ENCODE measurements at regions not wholly inside any gene's neighbourhood (a gene's known extent, or its start where the extent isn't known, plus 50 kb on each side); places are given as distances from the start of the nearest gene placed in this dataset.

GRCh38 chr9:108765265-108765664 lies 90.5 kb downstream of the ACTL7B start:
- Histone ChIP-seq H3K27ac (ENCODE audit: low read depth, low read length) (no peak overlapping the region), H3K4me3 (replicated peaks in 1 of 2; ENCODE audit: low read depth in 1 of 2, low read length in 2 of 2) (no peak overlapping the region), H3K9me3 (ENCODE audit: control insufficient read depth in 1 of 2, insufficient read depth in 1 of 2, low read depth in 1 of 2, low read length in 2 of 2) (no peaks in the 10 kb centered on the region), H2AFZ (ENCODE audit: low read depth, low read length, poor library complexity, severe bottlenecking) (no peak overlapping the region), H3K4me1 (ENCODE audit: control insufficient read depth in 1 of 2, insufficient read depth in 2 of 2, low read length in 2 of 2) (no peaks in the 10 kb centered on the region), H3K36me3 (ENCODE audit: control insufficient read depth in 1 of 2, insufficient read depth in 2 of 2, low read length in 2 of 2) (no peaks in the 10 kb centered on the region), H3K9me2 (ENCODE audit: insufficient read depth) (no peaks in the 10 kb centered on the region), H3K4me2 (ENCODE audit: low read length) (no peak overlapping the region), H3K9ac (ENCODE audit: low read length) (no peak overlapping the region), H3K27me3 (ENCODE audit: insufficient read depth, low read length) (no peaks in the 10 kb centered on the region), H4K20me1 (ENCODE audit: insufficient read depth) (no peaks in the 10 kb centered on the region), H3K79me2 (ENCODE audit: insufficient read depth, low read length) (no peaks in the 10 kb centered on the region)
- BruUV-seq (replicated peaks), result no TSS peak
- TF ChIP-seq SRF (IDR thresholded peaks at IDR 0.05; ENCODE audit: low read depth), result no peak
- TF ChIP-seq MAX (IDR thresholded peaks at IDR 0.05), result no peak
- no peak for TF ChIP-seq ATF3 (IDR thresholded peaks at IDR 0.05)
- TF ChIP-seq RAD21 (IDR thresholded peaks at IDR 0.05; ENCODE audit: low read depth), result no peak
- no peak for TF ChIP-seq ZNF274 (IDR thresholded peaks at IDR 0.05; ENCODE audit: low read depth, low read length)
- no peak for TF ChIP-seq FOSL1 (IDR thresholded peaks at IDR 0.05; ENCODE audit: low read depth)
- TF ChIP-seq, protein P1, sequence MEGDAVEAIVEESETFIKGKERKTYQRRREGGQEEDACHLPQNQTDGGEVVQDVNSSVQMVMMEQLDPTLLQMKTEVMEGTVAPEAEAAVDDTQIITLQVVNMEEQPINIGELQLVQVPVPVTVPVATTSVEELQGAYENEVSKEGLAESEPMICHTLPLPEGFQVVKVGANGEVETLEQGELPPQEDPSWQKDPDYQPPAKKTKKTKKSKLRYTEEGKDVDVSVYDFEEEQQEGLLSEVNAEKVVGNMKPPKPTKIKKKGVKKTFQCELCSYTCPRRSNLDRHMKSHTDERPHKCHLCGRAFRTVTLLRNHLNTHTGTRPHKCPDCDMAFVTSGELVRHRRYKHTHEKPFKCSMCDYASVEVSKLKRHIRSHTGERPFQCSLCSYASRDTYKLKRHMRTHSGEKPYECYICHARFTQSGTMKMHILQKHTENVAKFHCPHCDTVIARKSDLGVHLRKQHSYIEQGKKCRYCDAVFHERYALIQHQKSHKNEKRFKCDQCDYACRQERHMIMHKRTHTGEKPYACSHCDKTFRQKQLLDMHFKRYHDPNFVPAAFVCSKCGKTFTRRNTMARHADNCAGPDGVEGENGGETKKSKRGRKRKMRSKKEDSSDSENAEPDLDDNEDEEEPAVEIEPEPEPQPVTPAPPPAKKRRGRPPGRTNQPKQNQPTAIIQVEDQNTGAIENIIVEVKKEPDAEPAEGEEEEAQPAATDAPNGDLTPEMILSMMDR (IDR thresholded peaks at IDR 0.05 in 2 of 3, conservative IDR thresholded peaks at IDR 0.05 in 1 of 3; ENCODE audit: borderline replicate concordance in 1 of 3, insufficient read depth in 1 of 3, low read depth in 2 of 3, low read length in 2 of 3), result no peak
- no peak for TF ChIP-seq REST (IDR thresholded peaks at IDR 0.05; ENCODE audit: low read depth)
- RAD21 ChIA-PET (ENCODE audit: low non-redundant PET in 1 of 2, low total read pairs in 2 of 2, uncharacterized antibody in 2 of 2, unreplicated experiment in 2 of 2), result no interaction called here
- intact Hi-C loops (cut with micrococcal nuclease), result loop anchor here (10.0 kb wide), 1 partner anchor 350 kb away; no protein-coding TSS in a partner anchor
- CTCF ChIA-PET, result no interaction called here
- POLR2A ChIA-PET, result no interaction called here
- ATAC-seq, result no peak
- DNase-seq (ENCODE audit: low read depth, low spot score), result no peak

All from HCT116 (cell line).